ENCODE measurements at regions not wholly inside any gene's neighbourhood (a gene's known extent, or its start where the extent isn't known, plus 50 kb on each side); places are given as distances from the start of the nearest gene placed in this dataset.

GRCh38 chr9:4921449-4921848 is 63.6 kb upstream of the JAK2 start:
- H3K9me3 Mint-ChIP-seq: no peaks in the 10 kb centered on the region
- no peak for ATAC-seq (replicated peaks)
- H3K36me3 Mint-ChIP-seq (ENCODE audit: low read depth): no peaks in the 10 kb centered on the region
- no peaks in the 10 kb centered on the region for H3K27me3 Mint-ChIP-seq
- H3K4me1 Mint-ChIP-seq: peaks cover 5% of the 10 kb centered on the region
- H3K27ac Mint-ChIP-seq: no peak overlapping the region
- no peak overlapping the region for H3K4me3 Mint-ChIP-seq

GRCh38 chr9:4922101-4922500 is 63.0 kb upstream of the JAK2 start:
- no peak overlapping the region for H3K27ac Mint-ChIP-seq
- no peaks in the 10 kb centered on the region for H3K9me3 Mint-ChIP-seq
- no peaks in the 10 kb centered on the region for H3K27me3 Mint-ChIP-seq
- no peak for ATAC-seq (replicated peaks)
- H3K4me3 Mint-ChIP-seq: no peak overlapping the region
- H3K4me1 Mint-ChIP-seq: peaks cover 10% of the 10 kb centered on the region
- no peaks in the 10 kb centered on the region for H3K36me3 Mint-ChIP-seq (ENCODE audit: low read depth)

GRCh38 chr9:4922730-4923129 is 62.3 kb upstream of the JAK2 start:
- H3K4me3 Mint-ChIP-seq: no peak overlapping the region
- no peak for ATAC-seq (replicated peaks)
- H3K36me3 Mint-ChIP-seq (ENCODE audit: low read depth): no peaks in the 10 kb centered on the region
- no peaks in the 10 kb centered on the region for H3K9me3 Mint-ChIP-seq
- H3K27ac Mint-ChIP-seq: no peak overlapping the region
- peaks cover 11% of the 10 kb centered on the region for H3K4me1 Mint-ChIP-seq
- H3K27me3 Mint-ChIP-seq: no peaks in the 10 kb centered on the region

- H3K4me1 Mint-ChIP-seq: peaks cover 11% of the 10 kb centered on the region
- no peak overlapping the region for H3K27ac Mint-ChIP-seq
- no peak for ATAC-seq (replicated peaks)
- H3K4me3 Mint-ChIP-seq: no peak overlapping the region
- no peaks in the 10 kb centered on the region for H3K36me3 Mint-ChIP-seq (ENCODE audit: low read depth)
- no peaks in the 10 kb centered on the region for H3K27me3 Mint-ChIP-seq
- H3K9me3 Mint-ChIP-seq: no peaks in the 10 kb centered on the region
These were observed 61.9 kb upstream of the JAK2 start for GRCh38 chr9:4923141-4923540.

DNA sequence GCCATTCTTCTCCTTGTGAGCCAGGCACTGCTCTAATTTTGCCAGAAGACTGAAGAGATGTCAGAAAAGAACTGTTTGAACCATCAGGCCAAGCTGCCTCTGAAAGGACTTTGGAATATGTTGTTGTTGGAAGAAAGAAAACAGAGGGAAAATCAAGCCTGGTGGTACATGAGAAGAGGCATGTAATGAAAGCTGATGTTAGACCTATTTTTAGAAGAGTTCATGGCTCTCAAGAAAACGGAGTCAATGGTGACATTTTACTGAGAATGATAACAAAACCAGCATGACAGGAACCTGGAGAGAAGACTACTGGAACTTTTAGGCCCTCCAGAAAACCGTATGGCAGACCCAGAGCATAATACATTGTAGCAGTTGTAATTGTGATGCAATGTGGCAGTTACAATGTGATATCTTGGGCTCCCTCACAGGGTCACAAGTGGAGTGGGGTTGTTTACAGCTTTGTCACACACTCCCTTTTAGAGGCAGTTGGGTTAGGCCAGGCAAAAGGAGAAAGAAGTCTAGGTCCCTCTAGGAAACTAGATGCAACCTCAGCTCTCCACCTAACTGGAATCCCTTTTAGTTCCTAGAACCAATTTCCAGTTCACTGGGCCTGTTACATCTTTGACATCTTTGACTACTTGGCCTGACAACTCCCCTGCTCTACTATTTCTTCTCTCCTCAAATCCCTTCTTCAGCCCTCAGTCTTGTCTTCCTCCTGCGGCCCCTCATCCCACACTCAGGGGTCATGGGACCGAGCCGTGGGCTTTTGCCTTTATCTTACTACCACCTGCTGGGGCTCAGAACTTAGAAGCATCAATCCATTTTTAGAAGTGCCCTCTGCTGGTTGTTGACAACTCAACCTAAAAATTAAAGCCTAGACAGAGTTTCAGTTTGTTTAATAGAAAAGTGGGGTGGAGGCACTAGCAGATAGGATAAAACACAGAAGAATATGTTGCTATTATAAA is 61.2 kb upstream of the JAK2 start:
- ATAC-seq (replicated peaks): peak; percentile 49
- Mint-ChIP-seq H3K27me3 (no peaks in the 10 kb centered on the region), H3K27ac (peak overlapping the region; percentile 42), H3K4me1 (peaks cover 11% of the 10 kb centered on the region), H3K4me3 (no peak overlapping the region), H3K9me3 (no peaks in the 10 kb centered on the region), H3K36me3 (ENCODE audit: low read depth) (no peaks in the 10 kb centered on the region)

GRCh38 chr9:4926239-4926638 is 58.8 kb upstream of the JAK2 start:
- no peaks in the 10 kb centered on the region for H3K27me3 Mint-ChIP-seq
- no peak overlapping the region for H3K4me3 Mint-ChIP-seq
- no peaks in the 10 kb centered on the region for H3K36me3 Mint-ChIP-seq (ENCODE audit: low read depth)
- H3K9me3 Mint-ChIP-seq: no peaks in the 10 kb centered on the region
- H3K27ac Mint-ChIP-seq: no peak overlapping the region
- H3K4me1 Mint-ChIP-seq: peaks cover 11% of the 10 kb centered on the region
- ATAC-seq (replicated peaks): no peak

DNA sequence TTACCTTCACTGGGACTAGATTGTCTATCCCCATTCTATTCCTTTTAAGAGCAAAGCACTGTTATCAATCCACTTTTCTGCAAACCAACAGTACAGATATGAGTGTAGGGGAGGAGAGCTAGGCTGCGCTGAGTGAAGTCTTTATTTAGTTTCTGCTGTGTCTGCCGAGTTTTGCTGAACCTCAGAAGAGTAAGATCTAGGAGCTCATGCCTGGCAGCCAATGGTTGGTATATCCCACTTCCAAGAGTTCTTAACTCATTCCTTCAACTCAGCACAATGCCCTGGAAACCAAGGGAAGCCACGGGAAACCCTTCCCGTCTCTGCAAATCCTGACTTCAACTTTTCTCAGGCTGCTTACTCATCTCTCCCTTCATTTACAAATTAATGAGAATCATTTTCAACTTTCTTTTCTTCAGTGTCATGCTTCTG is 58.0 kb upstream of the JAK2 start:
- Mint-ChIP-seq H3K36me3 (ENCODE audit: low read depth) (no peaks in the 10 kb centered on the region), H3K9me3 (no peaks in the 10 kb centered on the region), H3K4me3 (peak overlapping the region; percentile 35), H3K27ac (peak overlapping the region; percentile 13), H3K4me1 (peaks cover 11% of the 10 kb centered on the region), H3K27me3 (no peaks in the 10 kb centered on the region)
- ATAC-seq (replicated peaks): peak; percentile 83

GRCh38 chr9:4927701-4928100 is 57.4 kb upstream of the JAK2 start:
- ATAC-seq (replicated peaks): no peak

DNA sequence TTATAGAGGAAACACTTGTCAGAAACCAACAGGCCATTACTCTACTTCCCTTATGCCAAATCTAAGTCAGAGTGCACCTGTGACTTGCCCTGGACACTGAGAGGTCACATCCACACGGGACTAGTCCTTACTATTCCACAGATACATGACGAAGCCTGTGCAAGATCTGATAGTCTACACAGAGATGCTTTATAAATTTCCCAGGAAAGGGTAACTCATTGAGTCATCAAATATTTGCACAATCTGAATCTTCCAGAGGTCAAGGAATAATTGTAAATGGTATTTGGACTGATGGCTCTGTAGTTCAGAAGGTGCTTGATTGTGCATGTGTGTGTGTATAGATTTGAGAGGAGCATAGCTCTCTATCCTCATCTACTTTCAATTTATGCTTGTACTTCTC is 55.2 kb upstream of the JAK2 start:
- Mint-ChIP-seq H3K9me3 (no peaks in the 10 kb centered on the region), H3K27me3 (no peaks in the 10 kb centered on the region), H3K4me1 (peaks cover 6% of the 10 kb centered on the region), H3K27ac (no peak overlapping the region), H3K4me3 (no peak overlapping the region), H3K36me3 (ENCODE audit: low read depth) (no peaks in the 10 kb centered on the region)
- no peak for ATAC-seq (replicated peaks)

More at GRCh38 chr9:4927701-4928100, 57.4 kb upstream of the JAK2 start:
- no peaks in the 10 kb centered on the region for H3K9me3 Mint-ChIP-seq
- no peaks in the 10 kb centered on the region for H3K27me3 Mint-ChIP-seq
- no peak overlapping the region for H3K27ac Mint-ChIP-seq
- H3K36me3 Mint-ChIP-seq (ENCODE audit: low read depth): no peaks in the 10 kb centered on the region
- peak overlapping the region; percentile 35 for H3K4me3 Mint-ChIP-seq
- H3K4me1 Mint-ChIP-seq: peaks cover 11% of the 10 kb centered on the region

DNA sequence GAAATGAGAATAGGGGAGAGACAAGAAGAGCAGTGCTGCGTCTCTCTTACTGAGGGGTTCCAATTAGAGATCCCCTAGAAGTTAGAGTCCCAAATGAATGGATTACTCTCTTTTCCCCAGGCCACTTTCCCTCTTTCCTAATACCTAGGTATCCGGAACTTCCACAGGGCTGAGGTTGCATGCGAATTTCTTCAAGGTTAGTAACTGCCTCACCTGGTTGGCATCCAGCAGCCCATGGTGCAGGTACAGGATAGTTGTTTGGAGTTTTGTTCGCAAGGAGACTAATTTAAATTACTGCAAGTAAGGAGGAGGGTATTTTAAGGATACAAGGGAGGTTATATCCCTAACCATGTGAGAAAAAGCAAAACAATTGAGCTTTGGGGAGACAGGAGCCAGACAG is 52.4 kb upstream of the JAK2 start:
- Mint-ChIP-seq H3K27ac (no peak overlapping the region), H3K4me1 (peaks cover 21% of the 10 kb centered on the region), H3K27me3 (no peaks in the 10 kb centered on the region), H3K9me3 (no peaks in the 10 kb centered on the region), H3K4me3 (no peak overlapping the region), H3K36me3 (ENCODE audit: low read depth) (no peaks in the 10 kb centered on the region)
- ATAC-seq (replicated peaks): no peak

DNA sequence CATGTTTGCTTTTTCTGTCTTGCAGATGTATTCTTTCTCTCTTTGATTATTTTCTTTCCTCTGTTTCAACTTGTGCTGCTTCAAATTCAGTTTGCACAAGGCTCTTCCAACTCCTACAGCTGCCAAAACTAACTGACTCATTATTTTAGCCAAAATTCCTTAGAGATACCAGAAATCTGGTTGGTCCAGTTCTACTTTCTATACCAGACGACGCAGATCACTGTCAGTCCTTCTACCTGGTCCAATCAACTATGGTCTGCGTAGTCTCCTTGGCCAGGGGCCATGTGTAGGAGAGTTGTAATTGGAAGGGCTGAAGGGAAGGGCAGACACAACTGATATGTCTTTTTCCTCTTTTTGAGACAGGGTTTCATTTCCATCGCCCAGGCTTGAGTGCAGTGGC is 51.9 kb upstream of the JAK2 start:
- no peaks in the 10 kb centered on the region for H3K9me3 Mint-ChIP-seq
- H3K4me3 Mint-ChIP-seq: no peak overlapping the region
- no peaks in the 10 kb centered on the region for H3K27me3 Mint-ChIP-seq
- no peaks in the 10 kb centered on the region for H3K36me3 Mint-ChIP-seq (ENCODE audit: low read depth)
- H3K4me1 Mint-ChIP-seq: peaks cover 26% of the 10 kb centered on the region
- H3K27ac Mint-ChIP-seq: no peak overlapping the region
- ATAC-seq (replicated peaks): no peak

- Mint-ChIP-seq H3K27me3 (no peaks in the 10 kb centered on the region), H3K27ac (no peak overlapping the region), H3K4me1 (peaks cover 32% of the 10 kb centered on the region), H3K4me3 (no peak overlapping the region), H3K9me3 (no peaks in the 10 kb centered on the region), H3K36me3 (ENCODE audit: low read depth) (no peaks in the 10 kb centered on the region)
- ATAC-seq (replicated peaks): no peak
These were observed 51.2 kb upstream of the JAK2 start for GRCh38 chr9:4933861-4934260.

- Mint-ChIP-seq H3K36me3 (ENCODE audit: low read depth) (no peaks in the 10 kb centered on the region), H3K27me3 (no peaks in the 10 kb centered on the region), H3K4me3 (peak overlapping the region; percentile 75), H3K27ac (peak overlapping the region; percentile 93), H3K4me1 (peaks cover 42% of the 10 kb centered on the region), H3K9me3 (no peaks in the 10 kb centered on the region)
- ATAC-seq (replicated peaks): no peak
These were observed 49.9 kb upstream of the JAK2 start for GRCh38 chr9:4935001-4935672.

Data from activated T-helper 17 cell treated with anti-CD3 and anti-CD28 coated beads, Interleukin-2, amount 50 U/mL, for 72 hours (primary cell).